HEK293 (cell line): ENCODE measurements at regions not wholly inside any gene's neighbourhood (a gene's known extent, or its start where the extent isn't known, plus 50 kb on each side); places are given as distances from the start of the nearest gene placed in this dataset.

Experiments used
- OVOL3 ChIP-seq: fragments of 450-650 bp; formaldehyde crosslinking; IDR thresholded peaks from 2 replicates; pipeline ENCODE4 v1.5.1; 2016; ENCODE audit warnings: missing biosample characterization, missing genetic modification characterization
- ZBTB21 ChIP-seq: fragments of 450-650 bp; formaldehyde crosslinking; IDR thresholded peaks from 2 replicates; pipeline ENCODE4 v1.5.1; 2017; ENCODE audit warnings: missing biosample characterization, missing genetic modification characterization
- ZNF121 ChIP-seq: fragments of 450-650 bp; formaldehyde crosslinking; IDR thresholded peaks from 2 replicates; pipeline ENCODE4 v1.5.1; 2016; ENCODE audit warnings: missing biosample characterization, missing genetic modification characterization
- ZNF214 ChIP-seq: fragments of 450-650 bp; formaldehyde crosslinking; IDR thresholded peaks from 2 replicates; pipeline ENCODE4 v1.5.1; 2017; ENCODE audit warnings: missing biosample characterization, mild to moderate bottlenecking, missing genetic modification characterization, borderline replicate concordance
- ZNF792 ChIP-seq: fragments of 450-650 bp; formaldehyde crosslinking; IDR thresholded peaks from 2 replicates; pipeline ENCODE4 v1.5.1; 2016; ENCODE audit warnings: missing biosample characterization, missing genetic modification characterization
- TF ChIP-seq, protein P1 (sequence below): fragments of 450-650 bp; formaldehyde crosslinking; IDR thresholded peaks from 2 replicates; pipeline ENCODE4 v1.5.1; 2016; ENCODE audit warnings: missing biosample characterization, missing genetic modification characterization
- TF ChIP-seq, protein P2 (sequence below): fragments of 450-650 bp; formaldehyde crosslinking; IDR thresholded peaks from 2 replicates; pipeline ENCODE4 v1.5.1; 2016; ENCODE audit warnings: missing biosample characterization, missing genetic modification characterization
- TF ChIP-seq, protein P3 (sequence below): fragments of 450-650 bp; formaldehyde crosslinking; IDR thresholded peaks from 2 replicates; pipeline ENCODE4 v1.5.1; 2016; ENCODE audit warnings: missing biosample characterization, missing genetic modification characterization, borderline replicate concordance
- TF ChIP-seq, protein P4 (sequence below): fragments of 450-650 bp; formaldehyde crosslinking; IDR thresholded peaks from 2 replicates; pipeline ENCODE4 v1.5.1; 2017; ENCODE audit warnings: missing biosample characterization, missing genetic modification characterization

DNA sequence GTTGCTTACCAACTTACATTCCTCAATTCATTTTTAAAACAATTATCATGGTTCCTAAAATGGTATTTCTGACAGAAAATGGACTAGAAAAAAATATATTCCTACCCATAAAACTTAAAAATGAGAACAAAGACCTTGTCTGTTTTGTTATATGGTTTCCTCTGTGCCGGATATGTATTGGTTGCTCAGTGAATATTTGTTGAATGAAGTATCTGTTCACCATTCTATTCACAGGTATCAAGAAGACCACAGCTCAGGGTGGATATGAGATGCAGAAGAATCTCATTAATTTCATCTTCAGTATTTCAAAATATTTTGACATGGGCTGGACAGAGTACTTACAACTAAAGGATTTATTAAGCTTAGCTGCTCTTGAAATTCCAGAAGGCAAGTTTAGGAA lies 58.1 kb downstream of the TUSC7 start:
- TF ChIP-seq, protein P1, sequence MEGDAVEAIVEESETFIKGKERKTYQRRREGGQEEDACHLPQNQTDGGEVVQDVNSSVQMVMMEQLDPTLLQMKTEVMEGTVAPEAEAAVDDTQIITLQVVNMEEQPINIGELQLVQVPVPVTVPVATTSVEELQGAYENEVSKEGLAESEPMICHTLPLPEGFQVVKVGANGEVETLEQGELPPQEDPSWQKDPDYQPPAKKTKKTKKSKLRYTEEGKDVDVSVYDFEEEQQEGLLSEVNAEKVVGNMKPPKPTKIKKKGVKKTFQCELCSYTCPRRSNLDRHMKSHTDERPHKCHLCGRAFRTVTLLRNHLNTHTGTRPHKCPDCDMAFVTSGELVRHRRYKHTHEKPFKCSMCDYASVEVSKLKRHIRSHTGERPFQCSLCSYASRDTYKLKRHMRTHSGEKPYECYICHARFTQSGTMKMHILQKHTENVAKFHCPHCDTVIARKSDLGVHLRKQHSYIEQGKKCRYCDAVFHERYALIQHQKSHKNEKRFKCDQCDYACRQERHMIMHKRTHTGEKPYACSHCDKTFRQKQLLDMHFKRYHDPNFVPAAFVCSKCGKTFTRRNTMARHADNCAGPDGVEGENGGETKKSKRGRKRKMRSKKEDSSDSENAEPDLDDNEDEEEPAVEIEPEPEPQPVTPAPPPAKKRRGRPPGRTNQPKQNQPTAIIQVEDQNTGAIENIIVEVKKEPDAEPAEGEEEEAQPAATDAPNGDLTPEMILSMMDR (tag by site-specific recombination) = no peak
- TF ChIP-seq ZNF121 (tag by site-specific recombination) (no peak), ZNF792 (tag by site-specific recombination) (no peak), OVOL3 (tag by site-specific recombination) (no peak), ZNF214 (tag by site-specific recombination) (no peak), ZBTB21 (tag by site-specific recombination) (no peak)
- TF ChIP-seq, protein P2, sequence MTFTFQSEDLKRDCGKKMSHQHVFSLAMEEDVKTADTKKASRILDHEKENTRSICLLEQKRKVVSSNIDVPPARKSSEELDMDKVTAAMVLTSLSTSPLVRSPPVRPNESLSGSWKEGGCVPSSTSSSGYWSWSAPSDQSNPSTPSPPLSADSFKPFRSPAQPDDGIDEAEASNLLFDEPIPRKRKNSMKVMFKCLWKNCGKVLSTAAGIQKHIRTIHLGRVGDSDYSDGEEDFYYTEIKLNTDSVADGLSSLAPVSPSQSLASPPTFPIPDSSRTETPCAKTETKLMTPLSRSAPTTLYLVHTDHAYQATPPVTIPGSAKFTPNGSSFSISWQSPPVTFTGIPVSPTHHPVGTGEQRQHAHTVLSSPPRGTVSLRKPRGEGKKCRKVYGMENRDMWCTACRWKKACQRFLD (tag by site-specific recombination) = no peak
- TF ChIP-seq, protein P3, sequence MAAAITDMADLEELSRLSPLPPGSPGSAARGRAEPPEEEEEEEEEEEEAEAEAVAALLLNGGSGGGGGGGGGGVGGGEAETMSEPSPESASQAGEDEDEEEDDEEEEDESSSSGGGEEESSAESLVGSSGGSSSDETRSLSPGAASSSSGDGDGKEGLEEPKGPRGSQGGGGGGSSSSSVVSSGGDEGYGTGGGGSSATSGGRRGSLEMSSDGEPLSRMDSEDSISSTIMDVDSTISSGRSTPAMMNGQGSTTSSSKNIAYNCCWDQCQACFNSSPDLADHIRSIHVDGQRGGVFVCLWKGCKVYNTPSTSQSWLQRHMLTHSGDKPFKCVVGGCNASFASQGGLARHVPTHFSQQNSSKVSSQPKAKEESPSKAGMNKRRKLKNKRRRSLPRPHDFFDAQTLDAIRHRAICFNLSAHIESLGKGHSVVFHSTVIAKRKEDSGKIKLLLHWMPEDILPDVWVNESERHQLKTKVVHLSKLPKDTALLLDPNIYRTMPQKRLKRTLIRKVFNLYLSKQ = no peak
- TF ChIP-seq, protein P4, sequence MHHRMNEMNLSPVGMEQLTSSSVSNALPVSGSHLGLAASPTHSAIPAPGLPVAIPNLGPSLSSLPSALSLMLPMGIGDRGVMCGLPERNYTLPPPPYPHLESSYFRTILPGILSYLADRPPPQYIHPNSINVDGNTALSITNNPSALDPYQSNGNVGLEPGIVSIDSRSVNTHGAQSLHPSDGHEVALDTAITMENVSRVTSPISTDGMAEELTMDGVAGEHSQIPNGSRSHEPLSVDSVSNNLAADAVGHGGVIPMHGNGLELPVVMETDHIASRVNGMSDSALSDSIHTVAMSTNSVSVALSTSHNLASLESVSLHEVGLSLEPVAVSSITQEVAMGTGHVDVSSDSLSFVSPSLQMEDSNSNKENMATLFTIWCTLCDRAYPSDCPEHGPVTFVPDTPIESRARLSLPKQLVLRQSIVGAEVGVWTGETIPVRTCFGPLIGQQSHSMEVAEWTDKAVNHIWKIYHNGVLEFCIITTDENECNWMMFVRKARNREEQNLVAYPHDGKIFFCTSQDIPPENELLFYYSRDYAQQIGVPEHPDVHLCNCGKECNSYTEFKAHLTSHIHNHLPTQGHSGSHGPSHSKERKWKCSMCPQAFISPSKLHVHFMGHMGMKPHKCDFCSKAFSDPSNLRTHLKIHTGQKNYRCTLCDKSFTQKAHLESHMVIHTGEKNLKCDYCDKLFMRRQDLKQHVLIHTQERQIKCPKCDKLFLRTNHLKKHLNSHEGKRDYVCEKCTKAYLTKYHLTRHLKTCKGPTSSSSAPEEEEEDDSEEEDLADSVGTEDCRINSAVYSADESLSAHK (tag by site-specific recombination) = no peak
